ENCODE measurements at regions not wholly inside any gene's neighbourhood (a gene's known extent, or its start where the extent isn't known, plus 50 kb on each side); places are given as distances from the start of the nearest gene placed in this dataset.

GRCh38 chr2:16104949-16105668, 164.8 kb downstream of the MYCN start:
- Histone ChIP-seq H3K27me3 (replicated peaks; ENCODE audit: control insufficient read depth, insufficient read depth, low read length) (no peaks in the 10 kb centered on the region), H3K36me3 (ENCODE audit: control insufficient read depth, insufficient read depth, low read length) (no peaks in the 10 kb centered on the region), H3K4me3 (replicated peaks; ENCODE audit: low read depth, low read length) (no peak overlapping the region)
- TF ChIP-seq CTCF (IDR thresholded peaks at IDR 0.05; ENCODE audit: insufficient read depth, low read length, poor library complexity, severe bottlenecking): no peak
- no peak for DNase-seq (ENCODE audit: extremely low read depth, insufficient read length)

- Histone ChIP-seq H3K36me3 (ENCODE audit: control insufficient read depth, insufficient read depth, low read length) (no peaks in the 10 kb centered on the region), H3K27me3 (replicated peaks; ENCODE audit: control insufficient read depth, insufficient read depth, low read length) (no peaks in the 10 kb centered on the region), H3K4me3 (replicated peaks; ENCODE audit: low read depth, low read length) (no peak overlapping the region)
- no peak for DNase-seq (ENCODE audit: extremely low read depth, insufficient read length)
- TF ChIP-seq CTCF (IDR thresholded peaks at IDR 0.05; ENCODE audit: insufficient read depth, low read length, poor library complexity, severe bottlenecking): no peak
Observed at GRCh38 chr2:16104315-16104948, 164.1 kb downstream of the MYCN start.

GRCh38 chr2:16103614-16104314, 163.4 kb downstream of the MYCN start:
- H3K36me3 ChIP-seq (ENCODE audit: control insufficient read depth, insufficient read depth, low read length): no peaks in the 10 kb centered on the region
- no peak for TF ChIP-seq CTCF (IDR thresholded peaks at IDR 0.05; ENCODE audit: insufficient read depth, low read length, poor library complexity, severe bottlenecking)
- H3K4me3 ChIP-seq (replicated peaks; ENCODE audit: low read depth, low read length): no peak overlapping the region
- H3K27me3 ChIP-seq (replicated peaks; ENCODE audit: control insufficient read depth, insufficient read depth, low read length): no peaks in the 10 kb centered on the region
- no peak for DNase-seq (ENCODE audit: extremely low read depth, insufficient read length)

GRCh38 chr2:16102976-16103380, 162.6 kb downstream of the MYCN start:
- Histone ChIP-seq H3K36me3 (ENCODE audit: control insufficient read depth, insufficient read depth, low read length) (no peaks in the 10 kb centered on the region), H3K4me3 (replicated peaks; ENCODE audit: low read depth, low read length) (no peak overlapping the region), H3K27me3 (replicated peaks; ENCODE audit: control insufficient read depth, insufficient read depth, low read length) (no peaks in the 10 kb centered on the region)
- no peak for TF ChIP-seq CTCF (IDR thresholded peaks at IDR 0.05; ENCODE audit: insufficient read depth, low read length, poor library complexity, severe bottlenecking)
- DNase-seq (ENCODE audit: extremely low read depth, insufficient read length): no peak

- no peak overlapping the region for H3K4me3 ChIP-seq (replicated peaks; ENCODE audit: low read depth, low read length)
- no peaks in the 10 kb centered on the region for H3K36me3 ChIP-seq (ENCODE audit: control insufficient read depth, insufficient read depth, low read length)
- no peak for TF ChIP-seq CTCF (IDR thresholded peaks at IDR 0.05; ENCODE audit: insufficient read depth, low read length, poor library complexity, severe bottlenecking)
- H3K27me3 ChIP-seq (replicated peaks; ENCODE audit: control insufficient read depth, insufficient read depth, low read length): no peaks in the 10 kb centered on the region
- DNase-seq (ENCODE audit: extremely low read depth, insufficient read length): no peak
Observed at GRCh38 chr2:16102358-16102975, 162.1 kb downstream of the MYCN start.
